ENCODE measurements at regions not wholly inside any gene's neighbourhood (a gene's known extent, or its start where the extent isn't known, plus 50 kb on each side); places are given as distances from the start of the nearest gene placed in this dataset.

GRCh38 chr1:39109644-39110043 is 83.5 kb downstream of the NDUFS5 start:
- DNase-seq = no peak

- DNase-seq = no peak
Observed at GRCh38 chr1:39110325-39110851, 84.2 kb downstream of the NDUFS5 start.

- DNase-seq = no peak
Observed at GRCh38 chr1:39110882-39111281, 84.7 kb downstream of the NDUFS5 start.

- DNase-seq = no peak
Observed at GRCh38 chr1:39113109-39113743, 87.1 kb downstream of the NDUFS5 start.

GRCh38 chr1:39115271-39116110 is 89.0 kb upstream of the MACF1 start:
- DNase-seq = no peak

DNA sequence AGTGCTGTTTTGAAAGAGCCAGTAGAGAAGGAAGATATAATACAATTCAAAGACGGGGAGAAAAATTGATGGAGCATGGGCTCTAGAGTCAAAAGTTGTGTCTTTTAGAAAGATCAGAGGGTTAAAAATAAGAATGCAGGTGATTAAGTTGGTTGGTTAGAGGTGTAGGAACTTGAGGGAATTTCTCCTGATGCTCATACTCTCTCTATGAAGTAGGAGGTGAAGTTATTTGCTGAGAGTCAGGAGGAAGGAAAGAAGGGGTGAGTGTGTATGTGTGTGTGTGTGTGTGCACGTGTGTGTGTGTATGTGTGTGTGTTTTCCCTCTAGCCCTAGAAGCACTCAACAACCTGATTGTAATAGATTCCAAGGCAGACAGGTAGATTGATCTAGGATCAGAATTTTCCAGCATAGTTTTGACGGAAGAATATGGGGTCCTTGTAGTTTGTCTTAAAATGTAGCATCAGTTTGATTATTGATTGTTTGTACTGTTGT is 88.3 kb upstream of the MACF1 start:
- no peak for DNase-seq

DNA sequence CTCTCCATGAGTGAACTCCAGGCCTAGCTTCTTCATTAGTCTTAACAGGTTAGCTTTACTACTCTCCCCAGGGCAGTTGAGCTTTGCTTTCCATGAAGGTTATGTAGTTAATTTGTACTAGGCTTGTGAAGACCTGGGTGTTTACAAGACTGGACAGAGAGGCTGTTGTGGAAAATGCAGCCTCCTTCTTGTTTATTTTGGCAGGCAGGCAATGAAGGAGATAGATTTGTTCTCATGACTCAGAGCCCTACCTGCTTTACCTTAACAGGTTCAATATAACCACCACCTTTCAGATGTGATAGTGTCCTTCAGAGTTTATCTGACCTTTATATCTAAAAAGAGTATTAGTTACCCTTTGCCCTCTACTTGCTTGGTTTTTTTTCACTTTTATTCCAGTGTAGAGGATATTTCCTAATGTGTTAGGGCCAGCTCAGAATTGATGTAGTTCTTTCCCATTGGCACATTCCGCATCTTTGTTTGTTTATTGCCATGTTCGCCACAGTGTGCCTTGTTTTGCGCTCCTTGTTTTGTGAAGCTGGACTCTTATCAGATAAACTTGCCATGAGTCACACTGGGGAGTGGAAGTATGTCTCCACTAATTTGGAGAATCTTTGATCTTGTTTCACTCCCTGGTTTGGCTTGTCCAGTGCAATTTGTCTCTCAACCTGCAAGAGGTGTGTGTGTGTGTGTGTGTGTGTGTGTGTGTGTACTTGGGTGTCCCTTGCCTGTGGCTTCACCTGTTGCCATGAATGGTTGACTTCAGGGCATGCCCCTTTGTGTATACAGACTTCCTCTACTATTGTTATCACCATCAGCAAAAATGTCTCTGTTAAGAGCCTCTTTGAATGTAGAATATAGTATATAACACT is 87.4 kb upstream of the MACF1 start:
- DNase-seq = no peak

DNA sequence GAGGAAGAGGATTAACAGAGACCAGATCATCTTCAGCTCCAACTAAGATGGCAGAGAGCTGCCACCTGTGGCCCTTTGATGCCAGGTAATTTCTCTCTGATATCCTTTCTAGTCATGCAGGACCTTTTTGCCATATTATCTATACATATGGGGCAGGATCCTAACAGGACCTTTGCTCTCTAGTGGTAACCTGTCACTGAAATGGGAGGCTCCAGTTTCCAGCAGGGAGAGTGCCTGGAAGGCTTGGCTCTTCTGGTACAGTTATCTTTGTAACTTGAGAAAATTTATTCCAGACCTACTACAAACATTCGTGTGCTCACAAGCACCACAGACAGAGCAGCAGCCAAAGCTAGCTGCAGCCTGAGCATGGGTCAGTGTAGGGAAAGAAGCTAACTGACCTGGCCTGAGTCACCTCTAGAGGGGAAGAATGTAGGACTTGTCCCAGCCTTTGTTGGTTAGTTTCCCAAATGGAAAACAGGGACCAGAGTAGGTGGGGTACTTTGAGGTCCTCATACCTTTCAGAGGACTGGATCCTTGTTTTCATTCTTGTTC is 86.5 kb upstream of the MACF1 start:
- DNase-seq = no peak

GRCh38 chr1:39122056-39122455 is 82.4 kb upstream of the MACF1 start:
- no peak for DNase-seq

DNA sequence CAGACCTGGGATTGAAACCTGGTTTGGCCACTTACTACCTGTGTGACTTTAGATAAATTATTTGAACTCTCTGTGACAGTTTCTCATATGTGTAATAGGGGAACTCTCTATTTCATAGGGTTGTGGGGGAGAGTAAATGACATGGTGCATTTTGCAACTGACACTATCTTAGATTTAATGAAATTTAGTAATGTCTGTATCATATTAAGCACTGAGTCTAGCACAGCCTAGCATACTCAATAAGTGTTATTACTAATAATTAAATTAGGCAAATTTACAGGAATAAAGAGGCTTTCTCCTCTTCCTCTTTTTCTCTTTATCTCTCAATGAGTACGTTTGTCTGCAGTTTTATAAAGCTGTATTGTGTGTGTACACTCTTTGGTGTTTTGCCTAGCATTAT is 80.2 kb upstream of the MACF1 start:
- DNase-seq = no peak

DNA sequence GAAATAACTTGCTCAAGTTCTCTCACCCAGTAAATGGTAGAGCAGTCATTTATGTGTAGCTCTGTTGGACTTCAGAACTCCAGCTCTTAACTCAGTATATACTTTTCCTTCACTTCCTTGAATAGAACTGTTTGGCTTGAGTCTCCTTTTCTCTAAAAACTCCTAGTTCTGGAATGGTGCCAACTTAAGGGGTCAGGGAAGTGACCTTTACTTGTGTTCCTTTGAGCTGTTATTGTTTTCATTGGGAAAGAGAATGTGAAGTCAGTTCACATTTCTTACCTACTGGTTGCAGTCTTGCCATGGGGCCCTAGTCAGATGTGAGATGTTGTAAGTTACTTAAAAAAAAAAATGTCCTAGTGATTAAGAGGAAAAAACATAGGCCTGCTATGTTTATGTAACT is 77.0 kb upstream of the MACF1 start:
- no peak for DNase-seq

DNA sequence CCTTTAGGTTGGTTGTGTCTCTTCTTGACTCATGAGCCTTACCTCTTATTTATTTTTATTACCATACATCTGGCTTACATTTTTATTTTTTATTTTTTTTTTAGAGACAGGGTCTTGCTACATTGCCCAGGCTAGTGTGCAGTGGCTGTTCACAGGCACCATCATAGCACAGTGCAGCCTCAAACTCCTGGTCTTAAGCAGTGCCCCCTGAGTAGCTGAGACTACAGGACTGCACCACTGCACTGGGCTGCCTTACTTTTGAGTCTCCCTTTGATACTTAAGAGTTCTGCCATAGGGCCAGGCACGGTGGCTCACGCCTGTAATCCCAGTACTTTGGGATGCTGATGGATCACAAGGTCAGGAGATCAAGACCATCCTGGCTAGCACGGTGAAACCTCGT is 76.4 kb upstream of the MACF1 start:
- DNase-seq = no peak

DNA sequence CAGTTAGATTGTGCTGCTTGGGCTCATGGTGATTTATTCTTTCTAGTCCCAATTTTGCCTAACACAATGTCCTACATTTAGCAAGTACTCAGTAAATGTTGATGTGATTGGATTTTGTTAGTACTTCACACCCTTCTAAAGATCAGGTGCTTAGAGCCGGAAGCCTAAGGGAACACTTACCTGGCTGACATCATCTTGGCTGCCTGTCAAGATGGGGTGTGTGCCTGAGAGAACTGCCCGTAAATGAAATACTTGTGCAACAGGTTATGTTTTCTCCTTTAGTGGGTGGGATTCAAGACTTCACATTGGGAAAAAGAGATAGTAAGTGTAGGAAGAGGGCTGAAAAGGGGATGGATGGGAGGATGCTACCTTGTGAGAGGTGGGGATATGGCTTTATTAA is 75.5 kb upstream of the MACF1 start:
- DNase-seq = no peak

GRCh38 chr1:39129514-39129913 is 75.0 kb upstream of the MACF1 start:
- DNase-seq = no peak

DNA sequence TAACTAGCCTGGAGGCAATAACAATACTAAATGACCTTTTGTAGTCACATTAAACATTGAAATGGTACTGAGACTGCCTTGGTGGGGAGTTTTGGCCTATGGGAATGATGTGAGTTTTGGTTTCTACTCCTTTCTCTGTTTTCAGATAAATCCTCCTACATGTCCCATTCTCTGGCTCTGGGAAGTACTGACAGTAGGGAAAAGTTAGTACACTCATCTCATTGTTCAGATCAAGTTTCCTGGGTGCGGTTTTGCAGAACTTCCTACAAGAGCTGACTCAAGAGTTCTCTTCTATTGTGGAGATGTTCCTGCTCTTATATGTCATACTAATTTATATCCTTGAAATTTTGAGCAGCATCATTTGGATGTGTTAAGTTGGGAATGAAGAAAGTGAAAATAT is 74.2 kb upstream of the MACF1 start:
- DNase-seq = no peak

GRCh38 chr1:39131940-39132339 is 72.6 kb upstream of the MACF1 start:
- no peak for DNase-seq

GRCh38 chr1:39132505-39133339 is 71.8 kb upstream of the MACF1 start:
- DNase-seq = no peak

DNA sequence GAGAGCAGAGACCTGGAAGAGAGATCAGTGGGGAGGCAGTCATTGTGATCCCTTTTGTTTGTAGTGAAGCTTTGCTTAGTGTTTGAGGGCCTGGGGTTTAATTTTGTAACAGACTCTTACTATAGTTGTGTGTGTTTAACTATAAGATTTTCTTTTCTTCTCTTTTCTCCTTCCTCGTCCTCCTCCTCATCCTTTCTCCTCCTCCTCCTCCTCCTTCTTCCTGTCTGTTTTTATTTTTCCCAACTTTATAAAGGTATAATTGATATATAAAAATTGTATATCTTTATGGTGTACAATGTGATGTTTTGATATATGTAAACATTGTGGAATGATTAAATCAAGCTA is 71.2 kb upstream of the MACF1 start:
- no peak for DNase-seq

GRCh38 chr1:39134768-39135333 is 69.6 kb upstream of the MACF1 start:
- no peak for DNase-seq

DNA sequence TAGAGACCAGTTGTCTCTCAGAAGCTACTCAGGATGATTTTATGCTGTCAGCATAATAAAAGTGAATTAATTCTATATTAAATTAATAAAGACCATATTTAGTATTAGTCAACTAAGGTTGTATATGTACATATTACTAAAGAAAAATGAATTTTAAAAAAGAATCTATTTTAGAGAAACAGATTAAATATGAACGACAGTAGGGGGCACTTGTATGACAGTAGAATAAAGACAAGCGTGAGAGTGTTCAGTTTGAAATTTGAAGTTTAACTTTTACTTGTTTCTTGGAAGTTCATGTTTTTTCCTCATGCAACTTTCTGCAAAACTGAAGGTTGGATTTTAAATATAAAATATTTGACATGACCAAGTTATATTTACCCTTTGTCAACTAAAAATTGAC is 67.9 kb upstream of the MACF1 start:
- no peak for DNase-seq

DNA sequence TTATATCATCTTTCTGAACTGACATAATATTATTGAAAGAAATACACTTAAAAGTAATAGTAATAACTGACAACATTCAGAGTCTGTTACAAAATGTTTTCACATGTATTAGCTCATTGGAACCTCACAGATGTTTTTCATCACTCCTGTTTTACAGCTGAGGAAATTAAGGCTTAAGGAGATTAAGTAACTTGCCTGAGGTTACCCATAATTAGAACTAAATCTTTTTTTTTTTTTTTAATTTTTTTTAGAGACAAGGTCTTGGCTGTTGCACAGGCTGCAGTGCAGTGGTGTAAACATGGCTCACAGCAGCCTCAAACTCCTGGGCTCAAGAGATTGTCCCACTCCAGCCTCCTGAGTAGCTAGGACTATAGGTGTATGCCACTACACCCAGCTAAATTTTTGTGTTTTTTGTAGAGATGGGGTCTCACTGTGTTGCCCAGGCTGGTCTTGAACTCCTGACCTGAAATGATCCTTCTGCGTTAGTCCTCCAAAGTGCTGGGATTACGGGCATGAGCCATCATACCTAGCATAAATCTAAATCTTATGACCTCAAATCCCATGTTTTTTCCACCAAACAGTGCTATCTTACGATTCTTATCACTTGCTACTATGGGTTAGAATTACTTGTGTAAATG is 64.7 kb upstream of the MACF1 start:
- DNase-seq = no peak
